Occipital lobe (tissue), 1 donor: ENCODE measurements at regions not wholly inside any gene's neighbourhood (a gene's known extent, or its start where the extent isn't known, plus 50 kb on each side); places are given as distances from the start of the nearest gene placed in this dataset.

Experiments used
- DNase-seq: peaks from one replicate; lab custom pipeline; 2025; lab: John Stamatoyannopoulos, UW

- DNase-seq: no peak
These were observed 268.0 kb downstream of the ADRA2A start for GRCh38 chr10:111344804-111345203.

GRCh38 chr10:111347386-111348013, 270.7 kb downstream of the ADRA2A start:
- DNase-seq: no peak

GRCh38 chr10:111348076-111348475, 271.2 kb downstream of the ADRA2A start:
- DNase-seq: no peak

- no peak for DNase-seq
These were observed 278.0 kb downstream of the ADRA2A start for GRCh38 chr10:111354859-111355258.

GRCh38 chr10:111356571-111356970, 279.7 kb downstream of the ADRA2A start:
- no peak for DNase-seq

- no peak for DNase-seq
These were observed 281.0 kb downstream of the ADRA2A start for GRCh38 chr10:111357859-111358258.

GRCh38 chr10:111360260-111360925, 283.6 kb downstream of the ADRA2A start:
- no peak for DNase-seq

- no peak for DNase-seq
These were observed 290.7 kb downstream of the ADRA2A start for GRCh38 chr10:111367531-111367930.

GRCh38 chr10:111370101-111370500, 293.3 kb downstream of the ADRA2A start:
- no peak for DNase-seq

- DNase-seq: no peak
These were observed 296.9 kb downstream of the ADRA2A start for GRCh38 chr10:111373696-111374095.

- DNase-seq: no peak
These were observed 302.8 kb downstream of the ADRA2A start for GRCh38 chr10:111379534-111380187.

GRCh38 chr10:111384556-111384955, 307.7 kb downstream of the ADRA2A start:
- DNase-seq: no peak

GRCh38 chr10:111390813-111391563, 314.2 kb downstream of the ADRA2A start:
- no peak for DNase-seq

- no peak for DNase-seq
These were observed 315.3 kb downstream of the ADRA2A start for GRCh38 chr10:111392159-111392558.

GRCh38 chr10:111392910-111393309, 316.1 kb downstream of the ADRA2A start:
- DNase-seq: no peak

- DNase-seq: no peak
These were observed 333.9 kb downstream of the ADRA2A start for GRCh38 chr10:111410740-111411139.

GRCh38 chr10:111425459-111425858, 348.6 kb downstream of the ADRA2A start:
- no peak for DNase-seq

GRCh38 chr10:111429288-111430028, 352.6 kb downstream of the ADRA2A start:
- no peak for DNase-seq

GRCh38 chr10:111430070-111430469, 353.2 kb downstream of the ADRA2A start:
- DNase-seq: no peak

- no peak for DNase-seq
These were observed 355.8 kb downstream of the ADRA2A start for GRCh38 chr10:111432588-111432987.

- DNase-seq: no peak
These were observed 359.0 kb downstream of the ADRA2A start for GRCh38 chr10:111435871-111436270.
